H7 (cell line): ENCODE measurements at regions not wholly inside any gene's neighbourhood (a gene's known extent, or its start where the extent isn't known, plus 50 kb on each side); places are given as distances from the start of the nearest gene placed in this dataset.

Experiments used
- DNase-seq: peaks from one replicate; pipeline ENCODE4 v3.0.0; 2012
- H3K27me3 ChIP-seq: 2 replicates; pipeline ENCODE4 v1.6.0; 2011; ENCODE audit warnings: mild to moderate bottlenecking, low read length; ENCODE audit not compliant: control insufficient read depth, insufficient read depth
- H3K36me3 ChIP-seq: replicated peaks from 2 replicates; pipeline ENCODE4 v1.5.1; 2011; ENCODE audit warnings: low read length; ENCODE audit not compliant: control insufficient read depth, insufficient read depth
- H3K4me3 ChIP-seq: 2 replicates; pipeline ENCODE4 v1.5.1; 2011; ENCODE audit warnings: low read depth, mild to moderate bottlenecking, control low read depth, low read length, moderate library complexity; ENCODE audit not compliant: insufficient read depth

DNA sequence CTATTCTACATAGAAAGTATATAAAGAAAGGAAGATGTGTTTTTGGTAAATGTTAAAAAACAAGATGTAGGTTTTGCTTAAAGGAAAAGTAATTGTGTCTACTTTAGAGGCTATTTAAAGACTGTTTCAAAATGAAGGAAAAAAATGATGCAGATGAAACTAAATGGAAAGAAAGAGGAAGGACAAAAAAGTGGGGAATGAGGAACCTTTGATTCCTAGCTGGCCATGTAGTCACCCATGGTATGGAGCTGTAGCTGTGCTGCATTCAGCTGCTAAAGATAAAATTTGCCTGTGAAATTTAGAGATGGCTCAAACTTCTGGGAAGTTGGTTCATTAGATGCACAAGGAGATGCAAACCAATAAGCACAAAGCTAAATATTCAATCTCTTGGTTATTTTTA, 86.8 kb upstream of the SERBP1 start:
- DNase-seq: no peak
- no peaks in the 10 kb centered on the region for H3K36me3 ChIP-seq
- H3K4me3 ChIP-seq: no peak overlapping the region
- peaks cover 79% of the 10 kb centered on the region for H3K27me3 ChIP-seq

DNA sequence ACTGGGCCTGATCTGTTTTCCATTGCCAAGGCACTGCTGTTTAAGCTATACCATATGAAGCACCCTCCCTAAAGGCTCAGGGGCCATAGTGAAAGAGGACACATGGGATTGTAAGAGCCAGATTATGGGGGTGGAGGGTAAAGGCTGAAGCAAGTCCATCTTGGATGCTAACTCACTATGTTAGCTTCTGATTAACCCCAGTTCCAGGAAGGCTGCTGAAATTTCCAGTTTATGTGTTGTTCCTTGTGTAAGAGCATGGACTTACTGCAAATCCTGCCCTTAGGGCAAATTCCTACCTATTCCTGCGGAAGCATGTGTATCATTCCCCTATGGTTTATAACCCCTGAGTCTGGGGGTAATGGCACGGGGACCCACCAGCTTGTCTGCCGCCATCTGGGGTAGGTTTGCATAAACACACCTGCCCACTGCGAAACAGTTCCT, 91.8 kb upstream of the SERBP1 start:
- no peak overlapping the region for H3K4me3 ChIP-seq
- peaks cover 72% of the 10 kb centered on the region for H3K27me3 ChIP-seq

DNA sequence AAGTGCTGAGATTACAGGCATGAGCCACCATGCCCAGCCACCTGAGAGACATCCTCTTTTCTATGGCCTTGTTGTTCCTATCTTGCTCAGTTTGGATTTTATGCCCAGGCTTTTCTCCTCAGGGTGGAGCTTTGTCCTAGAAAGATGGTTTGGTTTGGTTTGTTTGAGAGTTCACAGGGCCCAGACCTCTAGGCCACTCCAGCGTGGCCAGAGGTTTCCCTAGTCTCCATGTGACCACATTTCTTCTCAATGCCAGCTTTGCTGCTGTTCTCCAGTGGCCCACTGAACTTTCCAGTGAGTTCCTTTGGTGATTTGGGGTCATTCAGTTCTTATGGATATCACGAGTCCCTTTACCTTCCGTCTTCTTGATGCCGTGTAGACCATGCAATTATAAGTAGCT, 92.6 kb upstream of the SERBP1 start:
- peaks cover 64% of the 10 kb centered on the region for H3K27me3 ChIP-seq
- no peak for DNase-seq
- H3K36me3 ChIP-seq: no peaks in the 10 kb centered on the region
- H3K4me3 ChIP-seq: no peak overlapping the region

More for the DNA sequence above, 91.8 kb upstream of the SERBP1 start:
- no peaks in the 10 kb centered on the region for H3K36me3 ChIP-seq
- DNase-seq: no peak

DNA sequence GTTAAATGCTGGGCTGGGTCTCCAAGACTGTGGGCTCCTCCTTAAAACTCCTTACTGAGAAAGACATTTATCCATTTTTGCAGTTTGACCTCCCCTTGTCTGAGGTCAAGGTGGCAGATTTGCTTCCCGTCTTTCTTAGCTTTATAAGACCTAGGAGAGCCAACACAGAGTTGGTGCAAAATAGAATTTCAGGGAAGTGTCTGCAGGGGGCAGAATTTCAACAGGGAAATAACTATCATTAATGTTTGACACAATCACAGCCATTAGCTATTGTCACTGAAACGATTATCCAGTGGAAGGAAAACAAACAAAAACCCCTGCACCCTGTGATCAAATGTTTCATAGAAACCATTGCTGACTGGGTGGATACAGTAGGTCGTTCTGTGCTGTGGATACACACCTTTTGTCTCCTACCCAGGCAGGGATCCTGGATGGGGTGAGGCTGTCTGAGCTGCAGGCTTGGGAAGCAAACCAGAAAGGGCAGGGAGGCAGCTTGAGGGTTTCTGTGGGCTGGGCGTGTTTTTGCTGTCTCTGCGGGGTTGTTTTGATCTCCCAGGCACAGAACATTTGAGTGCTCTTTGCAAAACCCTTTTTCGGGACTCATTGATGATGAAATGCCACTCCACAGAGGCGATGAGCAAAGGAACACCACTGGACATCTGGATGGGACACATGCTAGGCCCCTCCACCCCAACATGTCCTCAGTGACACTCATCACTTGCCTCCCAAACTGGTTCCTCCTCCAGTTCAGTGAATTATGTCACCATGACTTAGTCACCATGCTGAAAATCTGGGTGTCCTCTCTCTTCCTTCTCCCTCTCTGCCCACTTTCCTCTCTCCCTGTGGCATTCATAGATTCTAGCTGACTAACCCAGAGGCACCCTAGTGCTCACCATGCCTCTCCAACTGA, 94.2 kb upstream of the SERBP1 start:
- Histone ChIP-seq H3K36me3 (no peaks in the 10 kb centered on the region), H3K4me3 (no peak overlapping the region), H3K27me3 (peaks cover 48% of the 10 kb centered on the region)
- DNase-seq: peak; percentile 40

DNA sequence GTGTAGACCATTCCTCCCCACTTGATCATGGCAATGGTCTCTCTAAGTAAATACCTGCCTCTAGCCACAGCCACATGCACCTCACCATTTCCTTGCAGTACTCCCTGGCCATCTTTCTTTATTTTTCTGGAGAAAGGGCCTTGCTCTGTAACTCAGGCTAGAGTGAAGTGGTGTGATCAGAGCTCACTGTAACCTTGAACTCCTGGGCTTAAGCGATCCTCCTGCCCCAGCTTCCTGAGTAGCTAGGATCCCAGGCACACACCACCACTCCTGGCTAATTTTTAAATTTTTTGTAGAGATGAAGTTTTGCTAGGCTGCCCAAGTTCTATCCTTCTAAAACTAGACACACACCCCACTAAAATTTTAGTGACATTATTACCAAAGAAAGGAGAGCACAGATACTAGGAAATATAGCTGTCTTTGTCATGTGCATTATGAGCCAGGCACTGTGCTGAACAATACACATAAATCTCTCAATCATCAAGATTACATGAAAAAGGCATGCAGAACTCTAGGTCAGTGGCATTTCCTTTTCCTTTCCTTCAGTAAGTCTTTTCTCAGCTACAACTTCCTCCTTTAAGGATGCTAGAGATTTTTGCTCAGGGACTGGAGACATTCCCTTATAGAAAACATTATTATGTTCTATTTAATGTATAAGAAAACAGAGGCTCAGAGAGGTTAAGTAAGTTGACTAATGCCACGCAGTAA, 95.0 kb upstream of the SERBP1 start:
- Histone ChIP-seq H3K27me3 (peaks cover 42% of the 10 kb centered on the region), H3K4me3 (no peak overlapping the region), H3K36me3 (no peaks in the 10 kb centered on the region)
- DNase-seq: no peak

DNA sequence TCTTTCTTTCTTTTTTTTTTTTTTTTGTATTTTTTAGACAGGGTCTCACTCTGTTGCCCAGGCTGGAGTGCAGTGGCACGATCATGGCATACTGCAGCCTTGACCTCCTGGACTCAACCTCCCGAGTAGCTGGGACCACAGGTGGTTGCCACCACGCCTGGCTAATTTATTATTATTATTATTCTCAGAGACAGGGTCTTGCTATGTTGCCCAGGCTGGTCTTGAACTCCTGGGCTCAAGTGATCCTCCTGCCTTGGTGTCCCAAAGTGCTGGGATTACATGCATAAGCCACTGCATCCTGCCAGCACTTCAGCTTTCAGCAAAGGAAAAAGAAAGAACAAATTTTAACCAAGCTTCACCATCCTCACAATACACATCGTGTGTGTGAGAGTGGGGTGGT, 97.9 kb upstream of the SERBP1 start:
- DNase-seq: no peak
- no peak overlapping the region for H3K4me3 ChIP-seq
- H3K27me3 ChIP-seq: peaks cover 17% of the 10 kb centered on the region
- H3K36me3 ChIP-seq: no peaks in the 10 kb centered on the region

DNA sequence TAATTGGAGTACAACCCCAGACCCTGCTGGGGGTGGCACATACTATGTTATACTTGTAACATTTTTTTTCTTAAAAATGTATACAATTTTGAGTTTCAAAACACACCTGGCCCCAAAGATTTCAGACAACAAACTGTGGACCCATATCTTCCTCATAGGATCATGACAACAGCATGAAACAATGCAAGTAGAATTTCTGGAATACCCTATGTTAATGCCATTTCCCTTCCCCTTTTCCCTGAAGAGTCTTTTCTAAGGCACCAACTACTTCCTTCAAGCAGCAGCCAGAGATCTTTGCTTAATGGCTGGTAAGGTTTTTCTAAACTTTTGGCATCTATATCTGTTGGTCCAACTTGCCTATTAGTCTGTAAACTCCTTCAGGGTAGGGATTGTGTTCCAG, 99.9 kb upstream of the SERBP1 start:
- Histone ChIP-seq H3K4me3 (no peak overlapping the region), H3K36me3 (no peaks in the 10 kb centered on the region), H3K27me3 (peaks cover 1% of the 10 kb centered on the region)
- no peak for DNase-seq

DNA sequence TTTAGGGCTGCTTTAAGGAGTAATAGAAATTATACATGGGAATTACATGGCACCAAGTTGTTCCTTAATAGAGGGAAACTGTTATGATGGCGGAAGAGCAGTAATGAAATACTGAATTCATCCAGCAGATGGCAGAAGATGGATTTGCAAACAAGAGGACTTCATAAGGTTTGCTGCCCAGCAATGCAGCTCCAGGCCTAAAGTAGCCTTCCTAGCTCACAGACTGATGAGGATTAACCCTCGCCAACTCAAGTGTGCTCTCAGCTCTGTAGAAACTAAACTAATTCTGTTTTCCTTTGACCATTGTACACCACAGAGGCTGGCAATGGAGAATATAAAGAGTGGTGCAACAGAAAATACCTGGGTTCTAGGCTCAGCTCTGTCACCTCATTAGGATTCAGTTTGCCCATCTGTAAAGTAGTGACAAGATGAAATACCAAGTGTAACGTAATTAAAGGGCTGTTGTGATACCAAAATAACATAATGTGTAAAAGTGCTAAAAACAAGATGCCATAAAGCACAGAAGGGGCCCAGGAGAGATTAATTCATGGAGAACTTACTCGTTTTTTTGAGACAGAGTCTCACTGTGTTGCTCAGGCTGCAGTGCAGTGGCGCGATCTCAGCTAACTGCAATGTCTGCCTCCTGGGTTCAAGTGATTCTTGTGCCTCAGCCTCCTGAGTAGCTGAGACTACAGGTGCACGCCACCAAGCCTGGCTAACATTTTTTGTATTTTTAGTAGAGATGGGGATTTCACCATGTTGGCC, 102.4 kb upstream of the SERBP1 start:
- no peaks in the 10 kb centered on the region for H3K36me3 ChIP-seq
- H3K27me3 ChIP-seq: no peaks in the 10 kb centered on the region; the same call in 1 of the 2 replicates
- DNase-seq: peak; percentile 71
- H3K4me3 ChIP-seq: no peak overlapping the region

DNA sequence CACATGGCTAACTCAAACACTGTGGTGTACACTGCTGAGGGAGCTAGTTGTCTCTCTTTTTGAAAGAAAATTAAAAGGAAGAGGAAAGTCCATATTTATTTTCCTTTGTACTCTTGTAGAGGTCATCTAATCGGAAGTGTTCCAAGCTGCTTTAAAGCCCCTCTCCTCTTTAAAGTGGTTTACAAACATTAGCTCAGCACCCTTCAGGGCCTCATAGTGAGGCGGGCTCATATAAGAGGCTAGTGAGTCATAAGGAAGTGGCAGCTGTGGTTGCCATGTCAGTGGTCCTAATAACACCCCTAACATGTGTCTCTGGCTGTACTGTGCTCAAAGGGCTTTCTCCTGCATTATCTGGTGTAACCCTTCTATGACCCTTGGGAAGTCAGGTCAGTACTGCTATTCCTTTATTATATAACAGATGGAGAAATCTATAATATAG, 104.4 kb upstream of the SERBP1 start:
- Histone ChIP-seq H3K27me3 (no peaks in the 10 kb centered on the region), H3K4me3 (no peak overlapping the region), H3K36me3 (no peaks in the 10 kb centered on the region)
- DNase-seq: no peak

DNA sequence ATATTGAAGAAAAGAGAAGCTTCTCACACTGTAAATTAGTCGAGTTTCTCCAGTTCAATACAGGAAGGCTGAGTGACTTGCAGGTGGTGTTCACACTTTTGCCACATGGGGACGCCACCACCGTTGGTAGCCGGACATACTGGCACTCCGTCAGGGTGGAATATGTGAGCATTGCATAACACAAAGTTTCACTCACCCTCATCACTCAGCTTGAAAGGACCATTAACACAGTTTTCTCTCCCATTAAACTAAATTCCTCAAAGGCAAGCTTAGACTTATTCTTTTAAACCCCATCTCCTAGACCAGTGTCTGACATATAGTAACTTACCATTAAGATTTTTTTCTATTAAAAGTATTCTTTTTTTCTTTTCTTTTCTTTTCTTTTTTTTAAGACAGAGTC, 105.3 kb upstream of the SERBP1 start:
- Histone ChIP-seq H3K27me3 (no peaks in the 10 kb centered on the region), H3K36me3 (no peaks in the 10 kb centered on the region), H3K4me3 (no peak overlapping the region)
- peak; percentile 72 for DNase-seq

DNA sequence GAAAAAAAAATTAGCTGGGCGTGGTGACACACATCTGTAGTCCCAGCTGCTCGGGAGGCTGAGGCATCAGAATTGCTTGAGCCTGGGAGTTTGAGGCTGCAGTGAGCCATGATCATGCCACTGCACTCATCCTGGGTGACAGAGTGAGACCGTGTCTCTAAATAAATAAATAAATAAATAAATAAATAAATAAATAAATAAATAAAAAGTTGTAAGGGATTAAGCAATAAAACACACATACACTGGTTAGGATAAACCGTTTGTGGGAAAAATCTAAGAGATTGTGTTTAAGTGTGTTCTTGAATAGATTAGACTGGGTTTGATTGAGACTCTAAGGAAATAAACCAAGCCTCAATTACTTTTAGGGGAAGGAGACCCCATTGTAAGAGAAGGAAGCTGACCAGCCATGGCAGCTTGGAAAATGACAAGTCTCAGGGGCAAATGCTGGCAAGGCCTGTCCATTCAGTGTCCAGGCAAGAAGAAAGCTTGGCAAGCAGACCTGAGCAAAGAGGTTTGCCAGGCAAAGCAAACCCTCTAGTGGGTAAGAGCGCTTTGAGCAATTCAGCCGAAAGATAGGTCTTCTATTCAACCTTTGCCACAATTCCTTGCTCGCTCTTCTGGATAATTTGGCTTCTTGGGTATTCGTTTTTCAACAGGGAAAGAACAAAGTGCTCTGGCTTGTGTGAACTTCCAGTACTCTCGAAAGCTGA, 106.9 kb upstream of the SERBP1 start:
- DNase-seq: no peak
- no peaks in the 10 kb centered on the region for H3K36me3 ChIP-seq
- no peak overlapping the region for H3K4me3 ChIP-seq
- H3K27me3 ChIP-seq: no peaks in the 10 kb centered on the region

DNA sequence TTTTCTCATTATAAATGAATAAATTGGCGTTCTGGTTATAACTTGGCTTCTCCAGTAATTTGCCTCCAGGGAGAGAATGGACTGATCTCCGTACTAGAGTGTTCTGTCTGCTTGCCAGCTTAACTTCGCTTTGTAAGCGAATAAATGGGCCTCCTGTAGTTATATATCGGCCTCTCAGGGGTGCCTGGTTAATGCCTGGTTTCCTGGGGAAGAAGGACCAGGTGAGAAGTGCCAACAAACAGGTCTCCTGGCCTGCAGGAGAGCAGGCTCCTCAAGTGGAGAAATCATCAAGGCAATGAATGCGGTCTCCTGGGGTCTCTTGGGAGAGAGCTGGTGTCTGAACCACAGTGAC, 107.4 kb upstream of the SERBP1 start:
- H3K27me3 ChIP-seq: no peaks in the 10 kb centered on the region
- H3K36me3 ChIP-seq: no peaks in the 10 kb centered on the region
- H3K4me3 ChIP-seq: no peak overlapping the region
- DNase-seq: no peak

DNA sequence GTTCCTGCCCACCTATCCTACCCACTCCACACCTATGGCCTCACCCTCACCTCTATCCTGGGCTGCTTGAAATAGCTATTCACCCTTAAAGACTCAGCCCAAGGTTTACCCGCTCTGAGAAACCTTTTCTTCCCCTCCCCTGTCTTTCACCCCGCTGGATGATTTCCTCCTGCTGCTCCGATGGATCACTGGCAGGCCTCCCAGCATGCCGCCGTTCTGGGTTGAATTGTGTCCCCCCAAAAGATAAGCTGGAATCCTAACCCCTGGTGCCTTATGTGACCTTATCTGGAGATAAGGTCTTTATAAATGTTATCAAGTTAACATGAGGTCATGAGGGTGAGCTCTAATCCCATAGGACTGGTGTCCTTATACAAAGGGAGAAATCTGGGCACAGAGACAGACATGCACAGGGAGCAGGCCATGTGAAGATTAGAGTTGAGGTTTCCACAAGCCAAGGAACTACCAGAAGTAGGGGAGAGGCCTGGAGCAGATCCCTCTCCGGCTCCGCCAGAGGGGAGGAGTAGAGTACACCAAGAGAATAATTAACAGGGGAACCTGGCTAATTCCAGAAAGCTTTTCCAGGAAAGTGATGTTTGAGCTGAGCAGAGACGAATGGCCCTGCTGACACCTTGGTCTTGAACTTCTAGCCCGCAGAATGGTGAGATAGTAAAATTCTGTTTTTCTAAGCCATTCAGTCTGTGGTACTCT, 110.0 kb upstream of the SERBP1 start:
- Histone ChIP-seq H3K27me3 (no peaks in the 10 kb centered on the region), H3K36me3 (no peaks in the 10 kb centered on the region), H3K4me3 (no peak overlapping the region)
- no peak for DNase-seq

DNA sequence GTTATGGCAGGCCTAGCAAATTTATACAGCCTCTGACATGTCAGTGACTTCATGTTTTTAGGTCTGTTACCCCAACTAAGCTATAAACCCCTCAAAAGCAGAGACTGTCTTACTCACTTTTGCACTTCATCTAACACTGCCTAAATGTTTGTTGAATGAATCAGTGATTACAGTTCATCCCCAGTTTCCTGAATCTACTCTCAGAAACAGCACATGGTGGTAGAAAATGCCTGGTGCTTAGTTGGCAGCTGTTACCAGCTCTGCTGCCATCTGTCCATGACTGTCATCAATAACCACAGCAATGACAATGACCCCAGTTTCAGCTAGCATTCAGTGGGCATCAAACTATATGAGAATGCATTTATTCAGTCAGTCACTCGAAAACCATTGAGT, 110.5 kb upstream of the SERBP1 start:
- DNase-seq: no peak
- no peaks in the 10 kb centered on the region for H3K36me3 ChIP-seq
- H3K27me3 ChIP-seq: no peaks in the 10 kb centered on the region
- no peak overlapping the region for H3K4me3 ChIP-seq
